HG02885 (cell line): ENCODE measurements at regions not wholly inside any gene's neighbourhood (a gene's known extent, or its start where the extent isn't known, plus 50 kb on each side); places are given as distances from the start of the nearest gene placed in this dataset.

Source experiments
- ATAC-seq: cut with Tn5 transposase; IDR thresholded peaks from one replicate; pipeline ENCODE4 v1.9.1; 2021; ENCODE audit warnings: mild to moderate bottlenecking; ENCODE audit not compliant: unreplicated experiment, poor library complexity

DNA sequence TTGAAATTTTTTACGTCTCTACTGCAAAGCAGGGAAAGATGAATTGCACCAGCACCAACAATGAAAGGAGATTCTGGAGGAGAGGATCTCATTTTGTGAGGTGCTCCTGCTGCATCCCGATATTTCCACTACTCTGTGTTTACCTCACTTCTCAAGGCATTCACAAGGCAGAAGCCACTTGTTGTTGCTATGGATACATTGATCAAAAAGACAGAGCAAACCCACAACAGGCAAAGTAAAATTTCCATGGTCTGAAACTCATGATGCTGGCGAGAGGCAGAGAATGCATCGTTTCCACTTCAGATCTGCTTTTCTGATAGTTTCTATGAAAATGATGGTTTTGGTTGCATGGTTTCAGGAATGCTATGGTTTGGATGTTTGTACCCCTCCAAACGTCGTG is 323.3 kb downstream of the ASMT start:
- no peak for ATAC-seq

DNA sequence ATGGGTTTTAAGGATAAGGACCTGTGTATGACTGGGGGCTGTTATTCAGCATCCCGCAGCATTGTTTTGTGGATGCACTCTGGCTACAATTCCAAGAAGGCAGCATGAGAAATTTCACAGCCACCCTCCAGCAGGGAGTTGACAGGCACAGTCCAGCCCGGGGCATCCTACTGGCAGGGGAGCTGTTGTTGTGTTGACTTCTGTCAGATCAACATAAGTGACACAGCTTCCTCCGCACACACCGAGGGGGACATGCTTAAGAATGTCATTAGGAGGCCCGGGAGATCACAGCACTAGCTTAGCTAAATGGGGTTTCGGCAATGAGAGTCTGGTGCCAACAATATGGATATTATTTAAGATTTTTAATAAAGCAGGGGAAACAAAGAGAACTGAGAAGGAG is 326.5 kb downstream of the ASMT start:
- ATAC-seq = no peak

DNA sequence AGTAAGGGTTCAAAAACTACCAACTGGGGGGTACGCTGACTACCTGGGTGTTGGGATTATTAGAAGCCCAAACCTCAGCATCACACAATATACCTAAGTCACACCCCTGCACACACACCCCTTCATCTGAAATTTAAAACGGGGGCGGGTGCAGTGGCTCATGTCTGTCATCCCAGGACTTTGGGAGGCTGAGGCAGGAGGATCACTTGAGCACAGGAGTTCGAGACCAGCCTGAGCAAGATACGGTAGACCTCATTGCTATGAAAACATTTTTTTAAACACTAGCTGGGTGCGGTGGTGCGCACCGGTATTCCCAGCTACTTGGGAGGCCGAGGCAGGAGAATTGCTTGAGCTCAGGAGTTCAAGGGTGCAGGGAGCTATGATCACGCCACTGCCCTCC is 331.0 kb downstream of the ASMT start:
- ATAC-seq = no peak

DNA sequence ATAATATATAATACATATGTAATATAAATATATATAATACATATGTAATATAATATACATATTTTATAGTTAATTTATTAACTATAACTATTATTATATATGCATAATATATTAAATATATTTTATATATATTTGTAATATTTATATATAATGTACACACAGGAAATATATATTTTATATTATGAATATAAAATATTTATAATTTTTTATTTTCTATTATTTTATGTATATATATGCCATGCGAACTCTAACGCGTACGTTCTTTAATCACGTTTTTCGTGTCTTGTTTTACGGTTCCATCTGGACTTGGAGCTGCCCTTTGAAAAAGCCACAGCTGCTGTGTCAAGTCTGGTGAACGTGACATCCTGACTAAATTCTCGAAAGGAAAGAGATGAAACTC is 332.1 kb downstream of the ASMT start:
- ATAC-seq = no peak
